Activated T-helper 17 cell treated with anti-CD3 and anti-CD28 coated beads, Interleukin-2, amount 50 U/mL, for 72 hours (primary cell): ENCODE measurements at regions not wholly inside any gene's neighbourhood (a gene's known extent, or its start where the extent isn't known, plus 50 kb on each side); places are given as distances from the start of the nearest gene placed in this dataset.

Experiments
- ATAC-seq: fragments of 150-1000 bp; cut with Tn5 transposase; replicated peaks from 2 replicates; pipeline ENCODE4 v1.10.0; 2021; ENCODE audit warnings: mild to moderate bottlenecking, moderate library complexity
- H3K27ac Mint-ChIP-seq: one replicate; pipeline ENCODE4 v1.8.0; 2022; ENCODE audit warnings: mixed read lengths
- H3K27me3 Mint-ChIP-seq: one replicate; pipeline ENCODE4 v1.8.0; 2022; ENCODE audit warnings: mixed read lengths
- H3K36me3 Mint-ChIP-seq: one replicate; pipeline ENCODE4 v1.8.0; 2022; ENCODE audit warnings: low read depth, mild to moderate bottlenecking, mixed read lengths
- H3K4me1 Mint-ChIP-seq: one replicate; pipeline ENCODE4 v1.8.0; 2022; ENCODE audit warnings: mixed read lengths
- H3K4me3 Mint-ChIP-seq: one replicate; pipeline ENCODE4 v1.8.0; 2022; ENCODE audit warnings: mild to moderate bottlenecking, mixed read lengths
- H3K9me3 Mint-ChIP-seq: one replicate; pipeline ENCODE4 v1.8.0; 2022; ENCODE audit warnings: mixed read lengths

- H3K4me3 Mint-ChIP-seq: no peak overlapping the region
- peaks cover 35% of the 10 kb centered on the region for H3K27me3 Mint-ChIP-seq
- no peaks in the 10 kb centered on the region for H3K36me3 Mint-ChIP-seq
- peaks cover 19% of the 10 kb centered on the region for H3K9me3 Mint-ChIP-seq
- ATAC-seq: no peak
- H3K27ac Mint-ChIP-seq: no peak overlapping the region
- no peaks in the 10 kb centered on the region for H3K4me1 Mint-ChIP-seq
These were observed 59.4 kb upstream of the DOK5 start for GRCh38 chr20:54415967-54416366.

- H3K27ac Mint-ChIP-seq: no peak overlapping the region
- no peak for ATAC-seq
- no peaks in the 10 kb centered on the region for H3K36me3 Mint-ChIP-seq
- peaks cover 19% of the 10 kb centered on the region for H3K9me3 Mint-ChIP-seq
- peaks cover 33% of the 10 kb centered on the region for H3K27me3 Mint-ChIP-seq
- H3K4me1 Mint-ChIP-seq: no peaks in the 10 kb centered on the region
- no peak overlapping the region for H3K4me3 Mint-ChIP-seq
These were observed 58.6 kb upstream of the DOK5 start for GRCh38 chr20:54416770-54417169.

- H3K4me3 Mint-ChIP-seq: no peak overlapping the region
- no peak overlapping the region for H3K27ac Mint-ChIP-seq
- H3K36me3 Mint-ChIP-seq: no peaks in the 10 kb centered on the region
These were observed 55.9 kb upstream of the DOK5 start for GRCh38 chr20:54419531-54419930.

More at GRCh38 chr20:54419531-54419930, 55.9 kb upstream of the DOK5 start:
- peaks cover 24% of the 10 kb centered on the region for H3K27me3 Mint-ChIP-seq
- H3K4me1 Mint-ChIP-seq: no peaks in the 10 kb centered on the region
- ATAC-seq: no peak
- peaks cover 18% of the 10 kb centered on the region for H3K9me3 Mint-ChIP-seq
